ENCODE measurements at regions not wholly inside any gene's neighbourhood (a gene's known extent, or its start where the extent isn't known, plus 50 kb on each side); places are given as distances from the start of the nearest gene placed in this dataset.
"Not testable (repeated sequence)": the region's sequence is repeated elsewhere in the genome, so short reads cannot be mapped to it uniquely, and the experiment has no call there.

GRCh38 chr17:33931148-33931814, 323.8 kb upstream of the CCL2 start:
- not testable (repeated sequence) for TF ChIP-seq POLR2A, CTCF, EP300 (IDR thresholded peaks at IDR 0.05)
